Neural progenitor cell (in vitro differentiated cells): ENCODE measurements at regions not wholly inside any gene's neighbourhood (a gene's known extent, or its start where the extent isn't known, plus 50 kb on each side); places are given as distances from the start of the nearest gene placed in this dataset.

Source experiments
- CTCF ChIP-seq: fragments of 200-600 bp; sonication (generic); IDR thresholded peaks from 2 replicates; pipeline ENCODE4 v1.5.1; 2017; ENCODE audit warnings: antibody characterized with exemption, mild to moderate bottlenecking
- EZH2 ChIP-seq: fragments of 200-600 bp; sonication (generic); IDR thresholded peaks from 2 replicates; pipeline ENCODE4 v1.6.1; 2017; ENCODE audit warnings: antibody characterized with exemption, mild to moderate bottlenecking, moderate library complexity
- EZH2phosphoT487 ChIP-seq: fragments of 200-600 bp; sonication (generic); IDR thresholded peaks from 2 replicates; pipeline ENCODE4 v1.6.1; 2017; ENCODE audit warnings: antibody characterized with exemption

- TF ChIP-seq CTCF = no peak
- no peak for TF ChIP-seq EZH2phosphoT487
- no peak for TF ChIP-seq EZH2
Measured at GRCh38 chr16:52103791-52104190, 443.2 kb downstream of the TOX3 start.
